Thoracic aorta (tissue), 2 donors: ENCODE measurements at regions not wholly inside any gene's neighbourhood (a gene's known extent, or its start where the extent isn't known, plus 50 kb on each side); places are given as distances from the start of the nearest gene placed in this dataset.

Experiments
- ATAC-seq: fragments of 150-250 bp; one replicate; pipeline ENCODE4 v1.8.0; 2017; ENCODE audit warnings: low read depth; ENCODE audit not compliant: insufficient number of reproducible peaks, low FRiP score
- DNase-seq: peaks from one replicate; pipeline ENCODE4 v3.0.0-alpha.2; 2020; ENCODE audit warnings: low spot score
- H3K27ac ChIP-seq, 2 donors: fragments of 200-600 bp; sonication (generic); 1 replicate in 1 of 2; 2 replicates in 1 of 2; pipeline ENCODE4 v1.5.1; 2016; ENCODE audit warnings: mild to moderate bottlenecking in 2 of 2, moderate library complexity in 2 of 2
- H3K27me3 ChIP-seq: fragments of 200-600 bp; sonication (generic); replicated peaks from 2 replicates; pipeline ENCODE4 v1.6.0; 2016; ENCODE audit warnings: mild to moderate bottlenecking; ENCODE audit not compliant: insufficient read depth
- H3K36me3 ChIP-seq: fragments of 200-600 bp; sonication (generic); one replicate; pipeline ENCODE4 v1.5.1; 2016
- H3K4me1 ChIP-seq, 2 donors: fragments of 200-600 bp; sonication (generic); 1 replicate in 1 of 2; 2 replicates in 1 of 2; pipeline versions ENCODE4 v1.5.1 to v1.6.0; 2016; ENCODE audit warnings: low read depth in 2 of 2, mild to moderate bottlenecking in 1 of 2; ENCODE audit not compliant: control insufficient read depth in 1 of 2
- H3K4me3 ChIP-seq: fragments of 200-600 bp; sonication (generic); 2 replicates; pipeline ENCODE4 v1.5.1; 2016; ENCODE audit warnings: mild to moderate bottlenecking
- H3K9me3 ChIP-seq: fragments of 200-600 bp; sonication (generic); 2 replicates; pipeline ENCODE4 v1.5.1; 2016
- CTCF ChIP-seq: fragments of 200-600 bp; sonication (generic); IDR thresholded peaks from one replicate; pipeline ENCODE4 v1.5.1; 2019; ENCODE audit warnings: antibody characterized with exemption

DNA sequence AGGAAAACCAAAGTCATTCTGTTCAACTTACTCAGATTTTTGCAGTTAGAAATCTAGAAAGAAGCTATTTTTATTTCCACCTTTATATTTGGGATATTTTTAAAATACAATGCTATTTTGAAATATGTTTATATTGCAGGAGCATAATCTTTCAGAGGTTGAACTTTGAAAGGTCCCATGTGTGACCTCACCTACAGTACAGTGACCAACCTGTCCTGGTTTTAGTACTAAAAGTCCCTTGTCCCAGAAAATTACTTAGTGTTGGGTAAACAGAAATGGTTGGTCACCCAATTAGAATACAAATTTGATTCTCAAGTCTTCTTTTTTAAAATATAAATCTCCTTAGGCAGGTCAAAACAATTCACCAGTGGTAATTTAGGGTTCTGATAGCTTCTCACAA is 141.6 kb upstream of the FRMD4B start:
- no peak for ATAC-seq

GRCh38 chr3:69524816-69525215 is 138.9 kb upstream of the FRMD4B start:
- Histone ChIP-seq H3K4me1 (no peaks in the 10 kb centered on the region), H3K27ac (no peak overlapping the region), H3K27me3 (no peaks in the 10 kb centered on the region), H3K36me3 (no peaks in the 10 kb centered on the region), H3K4me3 (no peak overlapping the region), H3K9me3 (no peaks in the 10 kb centered on the region)
- no peak for ATAC-seq
- TF ChIP-seq CTCF: no peak
- no peak for DNase-seq

More for the DNA sequence above, 141.6 kb upstream of the FRMD4B start:
- Histone ChIP-seq H3K4me3 (no peak overlapping the region), H3K27ac (no peak overlapping the region), H3K4me1 (no peaks in the 10 kb centered on the region), H3K36me3 (no peaks in the 10 kb centered on the region), H3K9me3 (no peaks in the 10 kb centered on the region), H3K27me3 (no peaks in the 10 kb centered on the region)
- no peak for DNase-seq
- no peak for TF ChIP-seq CTCF

DNA sequence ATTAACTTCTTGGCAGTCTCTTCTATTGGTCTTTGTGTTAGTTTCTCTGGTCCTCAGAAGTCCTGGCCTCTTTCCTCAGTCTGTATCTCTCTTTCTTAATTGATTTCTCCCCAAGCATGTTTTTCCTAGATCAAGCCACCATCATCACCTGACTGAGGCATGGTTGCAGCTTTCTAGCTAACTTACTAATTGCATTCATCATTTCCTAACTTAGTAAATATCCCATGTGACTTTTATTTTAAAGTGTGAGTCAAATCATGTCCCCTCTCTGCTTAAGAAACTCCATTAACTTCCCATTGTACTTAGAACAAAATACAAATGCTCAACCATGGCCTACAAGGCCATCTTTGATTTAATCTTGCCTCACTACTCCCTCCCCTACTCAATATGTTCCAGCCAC is 135.4 kb upstream of the FRMD4B start:
- no peaks in the 10 kb centered on the region for H3K4me1 ChIP-seq
- no peak overlapping the region for H3K4me3 ChIP-seq
- H3K9me3 ChIP-seq: no peaks in the 10 kb centered on the region
- TF ChIP-seq CTCF: no peak
- no peaks in the 10 kb centered on the region for H3K27me3 ChIP-seq
- no peak overlapping the region for H3K27ac ChIP-seq
- ATAC-seq (no peak), DNase-seq (no peak)
- no peaks in the 10 kb centered on the region for H3K36me3 ChIP-seq

GRCh38 chr3:69511361-69511760 is 125.5 kb upstream of the FRMD4B start:
- peaks cover 4% of the 10 kb centered on the region for H3K9me3 ChIP-seq
- no peaks in the 10 kb centered on the region for H3K36me3 ChIP-seq
- no peak overlapping the region for H3K4me3 ChIP-seq
- no peaks in the 10 kb centered on the region for H3K27me3 ChIP-seq
- H3K4me1 ChIP-seq: no peaks in the 10 kb centered on the region
- no peak for ATAC-seq
- DNase-seq: no peak
- no peak overlapping the region for H3K27ac ChIP-seq
- TF ChIP-seq CTCF: no peak

- no peak for TF ChIP-seq CTCF
- no peaks in the 10 kb centered on the region for H3K27me3 ChIP-seq
- H3K27ac ChIP-seq: no peak overlapping the region
- H3K36me3 ChIP-seq: no peaks in the 10 kb centered on the region
- ATAC-seq (no peak), DNase-seq (no peak)
- peaks cover 4% of the 10 kb centered on the region for H3K9me3 ChIP-seq
- no peak overlapping the region for H3K4me3 ChIP-seq
- no peaks in the 10 kb centered on the region for H3K4me1 ChIP-seq
Measured at GRCh38 chr3:69510481-69511030, 124.7 kb upstream of the FRMD4B start.
